Upper lobe of left lung (tissue), 4 donors: ENCODE measurements at regions not wholly inside any gene's neighbourhood (a gene's known extent, or its start where the extent isn't known, plus 50 kb on each side); places are given as distances from the start of the nearest gene placed in this dataset.

ENCODE experiments used
- POLR2A ChIP-seq, 4 donors: fragments of 450-650 bp; IDR thresholded peaks; one replicate each; pipeline ENCODE4 v1.5.1; 2016 to 2017; ENCODE audit warnings: antibody characterized with exemption in 4 of 4, mild to moderate bottlenecking in 2 of 4
- POLR2AphosphoS5 ChIP-seq, 2 donors: sonication (generic); formaldehyde crosslinking; IDR thresholded peaks; one replicate each; pipeline ENCODE4 v1.5.1; 2017; ENCODE audit warnings: antibody characterized with exemption in 2 of 2

- TF ChIP-seq POLR2AphosphoS5 (IDR thresholded peaks at IDR 0.05) (no peak), POLR2A (IDR thresholded peaks at IDR 0.05) (no peak)
Observed at GRCh38 chr5:74988273-74988983, 63.9 kb downstream of the GCNT4 start.
